Esophagus squamous epithelium (tissue), 4 donors: ENCODE measurements at regions not wholly inside any gene's neighbourhood (a gene's known extent, or its start where the extent isn't known, plus 50 kb on each side); places are given as distances from the start of the nearest gene placed in this dataset.

Experiments
- POLR2A ChIP-seq, 4 donors: fragments of 450-650 bp; IDR thresholded peaks; one replicate each; pipeline ENCODE4 v1.6.1; 2017; ENCODE audit warnings: antibody characterized with exemption in 4 of 4, mild to moderate bottlenecking in 4 of 4, moderate library complexity in 3 of 4
- TF ChIP-seq, protein P1 (sequence below), 6 experiments: fragments of 450-650 bp in 4 of 6; fragments of 200-600 bp in 2 of 6; sonication (generic) in 2 of 6; IDR thresholded peaks; one replicate each; pipeline ENCODE4 v1.5.1; 2016 to 2019; ENCODE audit warnings: antibody characterized with exemption in 6 of 6, mild to moderate bottlenecking in 4 of 6, moderate library complexity in 4 of 6

DNA sequence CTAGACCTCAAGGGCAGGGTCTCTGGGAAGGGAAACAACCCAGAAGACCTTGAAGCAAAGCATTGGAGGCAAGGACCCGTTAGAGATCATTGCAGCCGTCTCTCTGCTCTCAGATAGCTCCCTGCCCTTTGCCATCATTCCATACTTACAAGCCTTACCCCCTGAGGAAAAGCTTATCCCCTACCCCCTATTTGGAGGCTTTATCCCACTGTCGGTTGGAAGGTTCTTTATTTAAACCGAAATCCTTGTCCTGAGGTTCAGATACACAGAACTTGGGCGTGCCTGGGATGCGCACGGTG is 84.4 kb downstream of the EFNB1 start:
- TF ChIP-seq, protein P1, sequence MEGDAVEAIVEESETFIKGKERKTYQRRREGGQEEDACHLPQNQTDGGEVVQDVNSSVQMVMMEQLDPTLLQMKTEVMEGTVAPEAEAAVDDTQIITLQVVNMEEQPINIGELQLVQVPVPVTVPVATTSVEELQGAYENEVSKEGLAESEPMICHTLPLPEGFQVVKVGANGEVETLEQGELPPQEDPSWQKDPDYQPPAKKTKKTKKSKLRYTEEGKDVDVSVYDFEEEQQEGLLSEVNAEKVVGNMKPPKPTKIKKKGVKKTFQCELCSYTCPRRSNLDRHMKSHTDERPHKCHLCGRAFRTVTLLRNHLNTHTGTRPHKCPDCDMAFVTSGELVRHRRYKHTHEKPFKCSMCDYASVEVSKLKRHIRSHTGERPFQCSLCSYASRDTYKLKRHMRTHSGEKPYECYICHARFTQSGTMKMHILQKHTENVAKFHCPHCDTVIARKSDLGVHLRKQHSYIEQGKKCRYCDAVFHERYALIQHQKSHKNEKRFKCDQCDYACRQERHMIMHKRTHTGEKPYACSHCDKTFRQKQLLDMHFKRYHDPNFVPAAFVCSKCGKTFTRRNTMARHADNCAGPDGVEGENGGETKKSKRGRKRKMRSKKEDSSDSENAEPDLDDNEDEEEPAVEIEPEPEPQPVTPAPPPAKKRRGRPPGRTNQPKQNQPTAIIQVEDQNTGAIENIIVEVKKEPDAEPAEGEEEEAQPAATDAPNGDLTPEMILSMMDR (IDR thresholded peaks at IDR 0.05), result no peak
- no peak for TF ChIP-seq POLR2A (IDR thresholded peaks at IDR 0.05)
